ENCODE measurements at regions not wholly inside any gene's neighbourhood (a gene's known extent, or its start where the extent isn't known, plus 50 kb on each side); places are given as distances from the start of the nearest gene placed in this dataset.

GRCh38 chr9:80222466-80223169 is 650.9 kb downstream of the TLE4 start:
- Histone ChIP-seq H3K27ac (replicated peaks in 1 of 4) (no peak overlapping the region), H3K4me1 (peaks cover 0 to 1% (median 0%) of the 10 kb centered on the region in 4 donors), H3K9me3 (no peaks in the 10 kb centered on the region), H3K27me3 (no peaks in the 10 kb centered on the region), H3K36me3 (no peaks in the 10 kb centered on the region), H3K4me3 (no peak overlapping the region)
- intact Hi-C loops (cut with DNase I), result no loop called here
- WGBS, result 94% methylated on average over 3 of the region's 3 CpGs
- DNase-seq (ENCODE audit: extremely low spot score), result no peak
- TF ChIP-seq EP300 (IDR thresholded peaks at IDR 0.05), result no peak
- no peak for TF ChIP-seq POLR2AphosphoS5 (IDR thresholded peaks at IDR 0.05)
- no peak for TF ChIP-seq CTCF (IDR thresholded peaks at IDR 0.05)
- TF ChIP-seq POLR2A (IDR thresholded peaks at IDR 0.05; ENCODE audit: low read depth), result no peak

GRCh38 chr9:80218328-80218727 is 646.6 kb downstream of the TLE4 start:
- Histone ChIP-seq H3K4me3 (no peak overlapping the region), H3K27me3 (no peaks in the 10 kb centered on the region), H3K4me1 (peaks cover 0 to 4% (median 0%) of the 10 kb centered on the region in 4 donors), H3K36me3 (no peaks in the 10 kb centered on the region), H3K9me3 (no peaks in the 10 kb centered on the region), H3K27ac (replicated peaks in 1 of 4) (no peak overlapping the region)
- intact Hi-C loops (cut with DNase I), result no loop called here
- DNase-seq (ENCODE audit: extremely low spot score), result no peak
- 96% methylated on average over 4 of the region's 6 CpGs for WGBS
- TF ChIP-seq POLR2A (IDR thresholded peaks at IDR 0.05; ENCODE audit: low read depth) (no peak), POLR2AphosphoS5 (IDR thresholded peaks at IDR 0.05) (no peak), EP300 (IDR thresholded peaks at IDR 0.05) (no peak), CTCF (IDR thresholded peaks at IDR 0.05) (no peak)

GRCh38 chr9:80213613-80214012 is 641.8 kb downstream of the TLE4 start:
- Histone ChIP-seq H3K27me3 (no peaks in the 10 kb centered on the region), H3K4me3 (no peak overlapping the region), H3K36me3 (no peaks in the 10 kb centered on the region), H3K27ac (replicated peaks in 1 of 4) (no peak overlapping the region), H3K9me3 (peaks cover 0 to 6% (median 0%) of the 10 kb centered on the region in 4 donors), H3K4me1 (peaks cover 0 to 4% (median 0%) of the 10 kb centered on the region in 4 donors)
- no peak for DNase-seq (ENCODE audit: extremely low spot score)
- TF ChIP-seq EP300 (IDR thresholded peaks at IDR 0.05), result no peak
- no peak for TF ChIP-seq POLR2AphosphoS5 (IDR thresholded peaks at IDR 0.05)
- TF ChIP-seq POLR2A (IDR thresholded peaks at IDR 0.05; ENCODE audit: low read depth), result no peak
- TF ChIP-seq CTCF (IDR thresholded peaks at IDR 0.05), result no peak
- whole genome bisulfite sequencing, result 92% methylated on average over 6 of the region's 8 CpGs
- intact Hi-C loops (cut with DNase I), result no loop called here

- intact Hi-C loops (cut with DNase I), result no loop called here
- Histone ChIP-seq H3K4me1 (no peaks in the 10 kb centered on the region), H3K36me3 (no peaks in the 10 kb centered on the region), H3K9me3 (peaks cover 0 to 6% (median 0%) of the 10 kb centered on the region in 4 donors), H3K27ac (replicated peaks in 1 of 4) (no peak overlapping the region), H3K4me3 (no peak overlapping the region), H3K27me3 (no peaks in the 10 kb centered on the region)
- TF ChIP-seq POLR2AphosphoS5 (IDR thresholded peaks at IDR 0.05) (no peak), EP300 (IDR thresholded peaks at IDR 0.05) (no peak), CTCF (IDR thresholded peaks at IDR 0.05) (no peak), POLR2A (IDR thresholded peaks at IDR 0.05; ENCODE audit: low read depth) (no peak)
- no peak for DNase-seq (ENCODE audit: extremely low spot score)
Measured at GRCh38 chr9:80208696-80209095, 636.9 kb downstream of the TLE4 start.

- no peaks in the 10 kb centered on the region for H3K4me1 ChIP-seq
- H3K9me3 ChIP-seq, result no peaks in the 10 kb centered on the region
- 92% methylated on average over 2 of the region's 2 CpGs for WGBS
- H3K27me3 ChIP-seq, result no peaks in the 10 kb centered on the region
- intact Hi-C loops (cut with DNase I), result no loop called here
- H3K27ac ChIP-seq (replicated peaks in 1 of 4), result no peak overlapping the region
- TF ChIP-seq POLR2A (IDR thresholded peaks at IDR 0.05; ENCODE audit: low read depth) (no peak), POLR2AphosphoS5 (IDR thresholded peaks at IDR 0.05) (no peak), CTCF (IDR thresholded peaks at IDR 0.05) (no peak), EP300 (IDR thresholded peaks at IDR 0.05) (no peak)
- H3K36me3 ChIP-seq, result no peaks in the 10 kb centered on the region
- H3K4me3 ChIP-seq, result no peak overlapping the region
- no peak for DNase-seq (ENCODE audit: extremely low spot score)
Measured at GRCh38 chr9:80204054-80204453, 632.3 kb downstream of the TLE4 start.
